Left lung (tissue), 4 donors: ENCODE measurements at regions not wholly inside any gene's neighbourhood (a gene's known extent, or its start where the extent isn't known, plus 50 kb on each side); places are given as distances from the start of the nearest gene placed in this dataset.

Experiments used
- ATAC-seq: fragments of 200-7000 bp; cut with Tn5 transposase; one replicate; pipeline ENCODE4 v1.9.1; 2020; ENCODE audit warnings: moderate library complexity
- DNase-seq, 4 donors: peaks; one replicate each; pipeline ENCODE4 v3.0.0-alpha.2; 2013 to 2020
- H3K27ac ChIP-seq, 2 donors: fragments of 200-600 bp; sonication (generic) in 1 of 2; one replicate each; pipeline versions ENCODE4 v1.5.0 to v1.8.0; 2020 to 2021
- H3K27me3 ChIP-seq, 2 donors: fragments of 200-600 bp; sonication (generic) in 1 of 2; one replicate each; pipeline versions ENCODE4 v1.5.0 to v1.8.0; 2020 to 2021
- H3K36me3 ChIP-seq, 2 donors: fragments of 200-600 bp; sonication (generic) in 1 of 2; one replicate each; pipeline versions ENCODE4 v1.5.0 to v1.8.0; 2020 to 2021
- H3K4me1 ChIP-seq, 2 donors: fragments of 200-600 bp; one replicate each; pipeline ENCODE4 v1.8.0; 2021
- H3K4me3 ChIP-seq, 2 donors: fragments of 200-600 bp; sonication (generic) in 1 of 2; one replicate each; pipeline versions ENCODE4 v1.5.0 to v1.8.0; 2020 to 2021; ENCODE audit warnings: mild to moderate bottlenecking in 1 of 2
- H3K9me3 ChIP-seq, 2 donors: fragments of 200-600 bp; sonication (generic) in 1 of 2; one replicate each; pipeline versions ENCODE4 v1.5.0 to v1.8.0; 2020 to 2021
- CTCF ChIP-seq, 2 donors: fragments of 200-600 bp; sonication (generic) in 1 of 2; IDR thresholded peaks; one replicate each; pipeline versions ENCODE4 v1.5.0 to v1.8.0; 2021; ENCODE audit warnings: antibody characterized with exemption in 2 of 2
- intact Hi-C, 2 donors: fragments of 100-400 bp; cut with DNase I; formaldehyde crosslinking; loops; one replicate each; pipeline versions ENCODE4 v1.11.2 to v1.14.2; 2022
- donor health status: DM: no; HTN: yes; CAD: no.
- donor health status: DM: no; HTN: no; CAD: no.

GRCh38 chr2:16272038-16272788 is 331.9 kb downstream of the MYCN start:
- Histone ChIP-seq H3K4me1 (no peaks in the 10 kb centered on the region), H3K27ac (no peak overlapping the region), H3K36me3 (no peaks in the 10 kb centered on the region), H3K9me3 (no peaks in the 10 kb centered on the region), H3K4me3 (no peak overlapping the region), H3K27me3 (no peaks in the 10 kb centered on the region)
- no peak for ATAC-seq
- DNase-seq: no peak
- intact Hi-C loops: no loop called here
- TF ChIP-seq CTCF (IDR thresholded peaks at IDR 0.05): no peak

GRCh38 chr2:16271231-16271896 is 331.0 kb downstream of the MYCN start:
- Histone ChIP-seq H3K4me3 (no peak overlapping the region), H3K36me3 (no peaks in the 10 kb centered on the region), H3K27me3 (no peaks in the 10 kb centered on the region), H3K27ac (no peak overlapping the region), H3K4me1 (no peaks in the 10 kb centered on the region), H3K9me3 (no peaks in the 10 kb centered on the region)
- no peak for ATAC-seq
- DNase-seq: no peak
- TF ChIP-seq CTCF (IDR thresholded peaks at IDR 0.05): no peak
- intact Hi-C loops: no loop called here

- Histone ChIP-seq H3K36me3 (no peaks in the 10 kb centered on the region), H3K27ac (no peak overlapping the region), H3K4me3 (no peak overlapping the region), H3K27me3 (no peaks in the 10 kb centered on the region), H3K4me1 (no peaks in the 10 kb centered on the region), H3K9me3 (no peaks in the 10 kb centered on the region)
- no peak for TF ChIP-seq CTCF (IDR thresholded peaks at IDR 0.05)
- no peak for ATAC-seq
- intact Hi-C loops: no loop called here
- no peak for DNase-seq
Observed at GRCh38 chr2:16270441-16270840, 330.1 kb downstream of the MYCN start.

- no peaks in the 10 kb centered on the region for H3K9me3 ChIP-seq
- H3K27me3 ChIP-seq: peaks cover 0 to 3% of the 10 kb centered on the region in 2 donors
- DNase-seq: no peak
- no peak for ATAC-seq
- intact Hi-C loops: no loop called here
- H3K4me1 ChIP-seq: no peaks in the 10 kb centered on the region
- H3K27ac ChIP-seq: no peak overlapping the region
- TF ChIP-seq CTCF (IDR thresholded peaks at IDR 0.05): no peak
- no peaks in the 10 kb centered on the region for H3K36me3 ChIP-seq
- H3K4me3 ChIP-seq: no peak overlapping the region
Observed at GRCh38 chr2:16268301-16269000, 328.1 kb downstream of the MYCN start.

GRCh38 chr2:16266571-16266970 is 326.2 kb downstream of the MYCN start:
- no peak for ATAC-seq
- no peaks in the 10 kb centered on the region for H3K36me3 ChIP-seq

More at GRCh38 chr2:16266571-16266970, 326.2 kb downstream of the MYCN start:
- H3K4me3 ChIP-seq: no peak overlapping the region
- no peak for DNase-seq
- peaks cover 0 to 3% of the 10 kb centered on the region in 2 donors for H3K27me3 ChIP-seq
- intact Hi-C loops: no loop called here
- no peaks in the 10 kb centered on the region for H3K4me1 ChIP-seq
- no peaks in the 10 kb centered on the region for H3K9me3 ChIP-seq
- H3K27ac ChIP-seq: no peak overlapping the region
- TF ChIP-seq CTCF (IDR thresholded peaks at IDR 0.05): no peak
